ENCODE measurements at regions not wholly inside any gene's neighbourhood (a gene's known extent, or its start where the extent isn't known, plus 50 kb on each side); places are given as distances from the start of the nearest gene placed in this dataset.

DNA sequence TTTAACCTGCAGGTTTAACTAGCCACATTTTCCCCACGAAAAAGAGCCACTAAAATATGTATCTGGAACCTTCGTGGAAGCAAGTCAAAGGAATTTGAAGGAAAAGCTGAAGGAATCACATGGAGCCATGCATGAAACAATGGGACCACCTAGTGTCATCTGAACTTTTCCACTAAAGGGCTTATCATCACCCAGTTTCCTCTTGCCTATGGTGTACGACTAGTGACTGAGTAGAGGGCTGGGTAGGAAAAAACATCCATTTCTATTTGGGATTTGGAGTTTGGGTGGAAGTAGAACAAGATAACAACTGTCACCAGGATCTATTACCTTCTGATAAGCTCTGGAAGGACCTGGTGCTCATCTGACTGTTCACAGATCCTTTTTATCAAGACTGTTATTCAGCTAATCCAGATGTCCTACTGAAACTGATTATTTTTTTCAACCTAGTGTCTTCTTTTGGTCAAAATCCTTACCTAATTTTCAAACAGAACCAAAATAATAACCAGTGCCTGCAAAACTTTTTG, 153.2 kb upstream of the COL1A2 start:
- Histone ChIP-seq H3K27ac (no peak overlapping the region), H3K4me3 (no peak overlapping the region), H3K9me3 (no peaks in the 10 kb centered on the region), H3K36me3 (no peaks in the 10 kb centered on the region), H3K27me3 (no peaks in the 10 kb centered on the region), H3K4me1 (peaks cover 0 to 9% (median 2%) of the 10 kb centered on the region in 4 donors)
- no peak for DNase-seq
- intact Hi-C loops (cut with DNase I), result no loop called here
- 53 to 78% methylated on average over 3 of the region's 3 CpGs for WGBS, 2 donors
- TF ChIP-seq EP300 (IDR thresholded peaks at IDR 0.05), result no peak
- TF ChIP-seq, protein P1, sequence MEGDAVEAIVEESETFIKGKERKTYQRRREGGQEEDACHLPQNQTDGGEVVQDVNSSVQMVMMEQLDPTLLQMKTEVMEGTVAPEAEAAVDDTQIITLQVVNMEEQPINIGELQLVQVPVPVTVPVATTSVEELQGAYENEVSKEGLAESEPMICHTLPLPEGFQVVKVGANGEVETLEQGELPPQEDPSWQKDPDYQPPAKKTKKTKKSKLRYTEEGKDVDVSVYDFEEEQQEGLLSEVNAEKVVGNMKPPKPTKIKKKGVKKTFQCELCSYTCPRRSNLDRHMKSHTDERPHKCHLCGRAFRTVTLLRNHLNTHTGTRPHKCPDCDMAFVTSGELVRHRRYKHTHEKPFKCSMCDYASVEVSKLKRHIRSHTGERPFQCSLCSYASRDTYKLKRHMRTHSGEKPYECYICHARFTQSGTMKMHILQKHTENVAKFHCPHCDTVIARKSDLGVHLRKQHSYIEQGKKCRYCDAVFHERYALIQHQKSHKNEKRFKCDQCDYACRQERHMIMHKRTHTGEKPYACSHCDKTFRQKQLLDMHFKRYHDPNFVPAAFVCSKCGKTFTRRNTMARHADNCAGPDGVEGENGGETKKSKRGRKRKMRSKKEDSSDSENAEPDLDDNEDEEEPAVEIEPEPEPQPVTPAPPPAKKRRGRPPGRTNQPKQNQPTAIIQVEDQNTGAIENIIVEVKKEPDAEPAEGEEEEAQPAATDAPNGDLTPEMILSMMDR (IDR thresholded peaks at IDR 0.05), result no peak
- no peak for TF ChIP-seq POLR2AphosphoS5 (IDR thresholded peaks at IDR 0.05)
- TF ChIP-seq POLR2A (IDR thresholded peaks at IDR 0.05), result no peak

DNA sequence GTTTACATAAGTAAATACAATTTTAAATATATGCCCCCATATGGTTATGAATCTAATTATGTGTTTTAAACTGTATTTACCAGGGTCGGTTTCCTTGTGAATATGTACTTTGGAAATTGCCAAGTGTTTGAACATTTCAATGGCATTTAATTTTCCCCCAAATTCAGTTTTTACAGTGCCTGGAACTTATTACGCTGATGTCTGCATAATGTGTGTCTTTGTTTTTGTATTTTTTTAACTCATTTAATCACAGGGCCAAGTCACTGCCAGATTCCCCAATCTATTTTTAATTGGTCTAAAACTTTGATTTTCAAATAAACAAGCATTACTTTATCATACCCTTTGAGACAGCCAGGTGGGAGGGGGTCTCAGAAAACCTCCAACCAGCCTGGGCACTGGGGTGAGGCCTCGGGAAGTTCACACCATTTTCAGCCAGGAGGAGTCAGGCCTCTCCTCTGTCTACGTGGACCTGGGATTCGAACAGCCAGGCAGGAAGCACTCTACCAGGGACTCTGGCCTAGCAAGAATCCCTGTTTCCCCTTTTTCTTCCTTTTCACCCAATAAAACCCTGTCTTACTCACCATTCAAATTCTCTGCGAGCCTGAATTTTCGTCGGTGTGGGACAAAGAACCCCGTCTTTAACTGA, 151.5 kb upstream of the COL1A2 start:
- no peak for DNase-seq
- WGBS, 2 donors, result 76 to 87% methylated on average over 9 of the region's 9 CpGs
- Histone ChIP-seq H3K4me3 (no peak overlapping the region), H3K36me3 (no peaks in the 10 kb centered on the region), H3K27me3 (no peaks in the 10 kb centered on the region), H3K4me1 (peaks cover 0 to 9% (median 2%) of the 10 kb centered on the region in 4 donors), H3K9me3 (no peaks in the 10 kb centered on the region), H3K27ac (no peak overlapping the region)
- TF ChIP-seq, protein P1 (IDR thresholded peaks at IDR 0.05), result no peak
- no peak for TF ChIP-seq EP300 (IDR thresholded peaks at IDR 0.05)
- no peak for TF ChIP-seq POLR2AphosphoS5 (IDR thresholded peaks at IDR 0.05)
- TF ChIP-seq POLR2A (IDR thresholded peaks at IDR 0.05), result no peak
- intact Hi-C loops (cut with DNase I), result no loop called here

DNA sequence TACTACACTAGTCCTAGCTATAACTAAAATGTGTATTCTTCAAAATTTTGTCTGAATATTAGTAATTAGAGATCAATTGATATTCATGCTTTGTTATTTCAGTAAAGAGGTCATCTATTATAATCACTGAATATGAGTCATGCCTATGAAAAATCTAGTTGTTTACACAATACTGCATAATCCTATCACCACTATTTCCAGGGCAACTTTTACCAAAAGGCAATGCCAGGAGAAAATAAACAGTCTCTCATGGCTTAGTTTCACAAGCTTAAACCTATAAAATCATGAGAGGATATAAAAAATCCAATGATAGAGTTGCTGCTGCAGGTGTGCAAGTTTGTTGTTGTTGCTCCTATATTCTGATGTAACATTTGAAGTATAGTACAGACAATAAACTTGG, 149.9 kb upstream of the COL1A2 start:
- DNase-seq, result no peak
- intact Hi-C loops (cut with DNase I), result no loop called here
- Histone ChIP-seq H3K4me1 (peaks cover 0 to 9% (median 2%) of the 10 kb centered on the region in 4 donors), H3K27me3 (no peaks in the 10 kb centered on the region), H3K9me3 (no peaks in the 10 kb centered on the region), H3K4me3 (no peak overlapping the region), H3K27ac (no peak overlapping the region), H3K36me3 (no peaks in the 10 kb centered on the region)
- TF ChIP-seq, protein P1 (IDR thresholded peaks at IDR 0.05), result no peak
- TF ChIP-seq POLR2A (IDR thresholded peaks at IDR 0.05) (no peak), EP300 (IDR thresholded peaks at IDR 0.05) (no peak), POLR2AphosphoS5 (IDR thresholded peaks at IDR 0.05) (no peak)

DNA sequence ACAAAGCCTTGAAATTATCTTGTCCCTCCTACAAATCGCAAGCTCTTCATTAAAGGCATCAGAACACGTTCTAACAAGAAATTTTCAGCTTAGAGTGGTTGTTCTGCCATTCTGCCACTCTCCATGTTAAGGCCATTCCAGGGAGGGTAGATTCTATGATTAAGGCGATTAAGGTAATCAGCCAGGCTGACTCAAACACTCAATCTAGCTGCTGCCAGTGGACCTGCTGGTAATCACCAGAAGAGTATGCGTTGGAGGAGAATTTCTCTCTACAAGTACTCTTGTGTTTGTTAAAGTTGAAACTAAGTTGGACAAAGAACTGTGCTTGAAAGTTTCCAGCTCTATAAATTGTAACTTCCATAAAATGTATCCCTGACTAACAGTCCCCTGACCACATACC, 149.2 kb upstream of the COL1A2 start:
- DNase-seq, result no peak
- intact Hi-C loops (cut with DNase I), result no loop called here
- Histone ChIP-seq H3K36me3 (no peaks in the 10 kb centered on the region), H3K27me3 (no peaks in the 10 kb centered on the region), H3K9me3 (no peaks in the 10 kb centered on the region), H3K4me3 (no peak overlapping the region), H3K4me1 (peaks cover 0 to 9% (median 2%) of the 10 kb centered on the region in 4 donors), H3K27ac (no peak overlapping the region)
- 85 to 90% methylated on average over 4 of the region's 4 CpGs for WGBS, 2 donors
- TF ChIP-seq, protein P1 (IDR thresholded peaks at IDR 0.05), result no peak
- TF ChIP-seq POLR2A (IDR thresholded peaks at IDR 0.05), result no peak
- no peak for TF ChIP-seq EP300 (IDR thresholded peaks at IDR 0.05)
- no peak for TF ChIP-seq POLR2AphosphoS5 (IDR thresholded peaks at IDR 0.05)

DNA sequence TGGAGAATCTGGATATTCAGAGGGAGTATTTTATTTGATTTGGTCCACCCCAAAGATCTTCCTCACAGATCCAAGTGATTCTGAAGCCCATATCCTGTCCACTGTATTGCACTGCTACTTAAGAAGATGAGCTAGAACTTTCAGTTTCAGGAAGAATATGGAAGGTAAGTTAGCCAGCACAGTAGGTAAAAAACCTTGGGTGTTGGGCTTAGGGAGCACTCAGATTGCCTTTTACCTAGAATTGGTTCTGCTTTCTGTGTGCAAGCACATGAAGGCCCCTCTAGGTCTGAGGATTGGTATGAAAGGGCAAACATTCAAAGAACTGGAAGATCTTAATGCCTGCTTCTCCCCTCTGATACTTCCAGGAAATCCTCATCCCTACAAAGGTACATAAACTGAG, 146.7 kb upstream of the COL1A2 start:
- Histone ChIP-seq H3K9me3 (no peaks in the 10 kb centered on the region), H3K27ac (no peak overlapping the region), H3K36me3 (no peaks in the 10 kb centered on the region), H3K4me3 (no peak overlapping the region), H3K27me3 (no peaks in the 10 kb centered on the region), H3K4me1 (peaks cover 0 to 9% (median 2%) of the 10 kb centered on the region in 4 donors)
- DNase-seq, result no peak
- no peak for TF ChIP-seq POLR2AphosphoS5 (IDR thresholded peaks at IDR 0.05)
- no peak for TF ChIP-seq EP300 (IDR thresholded peaks at IDR 0.05)
- no peak for TF ChIP-seq POLR2A (IDR thresholded peaks at IDR 0.05)
- TF ChIP-seq, protein P1 (IDR thresholded peaks at IDR 0.05), result no peak
- intact Hi-C loops (cut with DNase I), result no loop called here

All from sigmoid colon (tissue), 6 donors.